ENCODE measurements at regions not wholly inside any gene's neighbourhood (a gene's known extent, or its start where the extent isn't known, plus 50 kb on each side); places are given as distances from the start of the nearest gene placed in this dataset.

DNA sequence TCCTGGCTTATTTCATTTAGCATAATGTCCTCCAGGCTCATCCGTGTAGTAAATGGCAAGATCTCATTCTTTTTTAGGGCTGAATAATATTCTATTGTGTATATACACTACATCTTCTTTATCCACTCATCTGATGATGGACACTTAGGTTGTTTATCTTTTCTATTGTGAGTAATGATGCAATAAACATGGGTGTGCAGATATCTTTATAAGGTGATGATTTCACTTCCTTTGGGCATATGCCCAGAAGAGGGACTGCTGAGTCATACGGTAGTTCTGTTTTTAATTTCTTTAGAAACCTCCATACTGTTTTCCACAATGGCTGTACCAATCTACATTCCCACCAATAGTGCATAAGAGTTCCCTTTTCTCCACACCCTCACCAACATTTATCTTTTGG, 317.6 kb upstream of the CNKSR2 start:
- no peak for DNase-seq (ENCODE audit: low read depth, low spot score)

DNA sequence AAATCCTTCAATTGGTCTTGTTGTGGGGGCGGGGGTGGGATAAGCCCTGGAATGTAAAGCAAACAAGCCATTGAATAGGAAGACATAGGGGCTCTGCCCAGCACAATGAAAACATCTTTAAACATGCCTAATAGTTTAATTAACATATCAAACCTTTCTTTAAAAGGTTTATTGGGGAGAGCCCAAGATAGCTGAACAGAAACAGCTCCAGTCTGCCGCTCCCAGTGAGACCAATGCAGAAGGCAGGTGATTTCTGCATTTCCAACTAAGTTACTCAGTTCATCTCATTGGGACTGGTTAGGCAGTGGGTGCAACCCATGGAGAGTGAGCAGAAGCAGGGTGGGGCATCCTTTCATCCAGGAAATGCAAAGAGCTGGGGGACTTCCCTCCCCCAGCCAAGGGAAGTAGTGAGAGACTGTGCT, 327.2 kb upstream of the CNKSR2 start:
- no peak for DNase-seq (ENCODE audit: low read depth, low spot score)

DNA sequence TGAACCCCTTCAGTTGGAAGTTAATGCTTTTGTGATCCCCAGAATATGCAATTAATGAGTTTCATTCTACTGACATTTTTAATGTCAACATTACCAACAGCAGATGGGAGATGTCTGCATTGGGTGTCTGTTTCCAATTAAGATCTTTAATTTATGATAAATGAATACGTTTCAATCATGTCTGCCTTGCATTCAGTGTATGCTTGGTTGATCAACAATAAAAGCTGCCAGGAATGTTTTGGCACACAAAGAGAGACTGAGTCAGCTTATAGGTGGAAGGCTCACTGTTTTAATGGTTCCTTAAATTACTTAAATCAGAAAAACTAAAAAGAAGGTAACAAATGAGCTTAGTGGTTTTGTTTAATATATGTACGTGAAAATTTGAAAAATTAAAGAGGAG, 359.9 kb upstream of the CNKSR2 start:
- DNase-seq (ENCODE audit: low read depth, low spot score) = no peak

DNA sequence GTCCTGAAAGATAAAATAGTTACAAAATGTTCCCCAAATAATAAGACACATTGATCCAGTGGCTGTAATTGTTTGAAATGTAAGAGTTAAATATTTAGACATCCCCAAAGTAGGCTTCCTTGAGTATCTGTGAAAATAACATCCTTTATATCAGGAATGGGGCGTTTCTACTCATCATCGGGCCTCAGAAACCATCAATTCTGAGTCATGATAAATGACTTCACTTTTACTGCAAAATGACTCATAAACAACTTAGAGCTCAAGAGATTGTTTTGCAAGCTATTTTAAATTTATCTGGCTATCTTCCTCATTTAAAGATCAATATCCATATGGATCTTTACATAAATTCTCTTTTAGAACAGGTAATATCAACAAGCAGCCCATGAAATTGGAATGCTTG, 369.4 kb upstream of the CNKSR2 start:
- no peak for DNase-seq (ENCODE audit: low read depth, low spot score)

DNA sequence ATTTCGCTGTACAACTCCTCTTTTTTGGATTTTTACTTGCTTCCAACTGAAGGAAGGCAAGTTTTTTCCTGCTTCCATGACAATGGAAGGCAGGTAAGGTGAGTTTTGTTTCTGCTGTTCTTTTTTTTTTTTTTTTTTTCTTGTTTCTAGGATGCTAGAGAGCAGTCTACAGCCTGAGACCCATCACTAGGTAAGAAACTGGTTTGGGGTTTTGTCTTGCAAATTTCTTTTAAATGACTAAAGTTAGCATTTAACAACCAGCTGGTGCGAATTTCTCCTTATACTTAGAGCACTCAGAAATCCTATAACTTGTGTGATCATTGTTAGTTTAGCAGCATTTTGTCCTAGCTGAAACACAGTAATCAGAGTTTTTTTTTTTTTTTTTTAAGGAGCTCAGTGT, 378.4 kb upstream of the CNKSR2 start:
- no peak for DNase-seq (ENCODE audit: low read depth, low spot score)

DNA sequence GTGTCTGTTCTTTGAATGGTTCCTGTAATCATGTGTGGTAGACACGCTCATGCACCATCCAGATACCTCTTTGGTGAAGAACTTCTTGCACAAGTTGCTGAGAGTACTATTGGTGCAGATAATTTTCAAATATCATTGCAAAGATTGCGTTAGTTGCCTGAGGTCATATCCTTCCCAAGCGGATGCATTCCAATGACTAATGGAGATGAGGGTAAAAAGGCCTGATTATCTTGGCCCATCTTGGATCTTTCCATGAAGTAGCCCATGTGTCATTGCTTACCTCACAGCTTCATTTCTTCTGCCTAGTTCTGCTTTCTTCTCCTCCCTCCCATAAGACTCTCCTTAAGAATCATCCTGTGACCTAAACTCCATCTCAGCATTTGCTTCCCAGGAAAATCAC, 384.9 kb upstream of the CNKSR2 start:
- DNase-seq (ENCODE audit: low read depth, low spot score) = no peak

DNA sequence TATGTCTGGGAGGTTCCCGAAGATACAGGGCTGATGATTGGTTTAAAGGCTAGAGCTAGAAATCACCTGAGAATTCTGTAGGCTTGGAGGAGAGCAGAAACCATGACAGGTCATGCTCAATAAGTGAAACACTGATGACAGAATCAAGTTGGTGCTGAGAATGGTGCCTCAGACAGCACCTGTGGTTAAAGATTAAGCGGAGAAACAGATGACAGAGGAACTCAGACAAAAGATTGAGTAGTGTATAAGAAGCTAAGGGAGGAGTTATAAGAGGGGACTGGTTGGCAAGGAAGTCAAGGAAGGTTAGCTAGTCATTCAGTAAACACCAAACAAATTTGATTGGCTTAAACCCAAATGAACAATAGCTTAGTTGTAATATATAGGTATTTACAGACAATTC, 385.4 kb upstream of the CNKSR2 start:
- no peak for DNase-seq (ENCODE audit: low read depth, low spot score)

DNA sequence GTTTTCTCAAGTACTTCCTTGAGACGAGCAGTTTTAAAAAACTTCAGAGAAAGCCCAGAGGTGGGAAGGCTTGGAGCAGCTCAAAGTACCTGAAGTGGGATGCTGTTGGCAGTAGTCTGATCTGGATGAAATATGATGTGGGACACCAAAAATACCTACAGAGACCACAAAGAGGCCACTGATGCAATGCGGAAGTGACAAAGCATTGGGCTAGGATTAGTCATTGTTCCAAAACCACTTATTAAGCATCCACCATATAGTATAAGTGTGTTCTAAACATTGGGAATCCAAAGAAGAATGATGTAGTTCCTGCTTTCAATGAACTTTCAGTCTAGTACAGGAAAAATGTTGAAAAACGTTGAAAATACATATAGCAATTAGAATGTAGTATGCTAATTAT, 386.1 kb upstream of the CNKSR2 start:
- DNase-seq (ENCODE audit: low read depth, low spot score) = no peak

DNA sequence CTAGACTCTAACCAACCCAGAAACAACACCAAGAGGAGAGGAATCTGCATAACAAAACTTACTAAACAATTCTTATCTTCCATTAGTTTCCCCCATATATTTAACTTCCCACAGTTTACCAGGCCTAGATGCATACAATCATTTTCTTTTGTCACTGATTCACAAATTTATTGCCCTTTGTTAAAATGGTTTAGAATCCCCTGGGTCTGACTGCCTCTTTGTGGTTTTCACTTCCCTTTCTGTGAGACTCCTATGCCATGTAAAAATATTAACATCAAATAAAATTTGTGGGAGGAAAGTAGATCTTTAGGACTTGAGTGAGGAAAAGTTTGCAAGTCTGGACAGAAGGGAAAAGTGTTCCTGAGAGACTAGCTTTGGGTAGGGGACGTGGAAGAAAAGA, 393.8 kb upstream of the CNKSR2 start:
- DNase-seq (ENCODE audit: low read depth, low spot score) = no peak

DNA sequence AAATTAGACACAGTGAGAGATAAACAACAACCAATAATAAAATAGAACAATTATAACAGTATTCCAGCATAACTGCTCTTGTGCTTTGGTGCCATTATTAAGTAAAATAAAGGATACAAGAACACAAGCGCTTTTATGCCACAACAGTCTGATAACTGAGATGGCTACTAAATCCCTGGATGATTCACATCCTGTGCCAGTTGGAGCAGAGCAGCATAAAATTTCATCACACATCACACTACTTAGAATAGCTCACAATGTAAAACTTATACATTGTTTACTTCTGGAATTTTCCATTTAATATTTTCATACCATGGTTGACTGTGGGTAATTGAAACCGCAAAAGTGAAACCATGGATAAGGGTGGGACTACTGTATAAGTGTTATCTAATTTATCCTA, 399.9 kb upstream of the CNKSR2 start:
- no peak for DNase-seq (ENCODE audit: low read depth, low spot score)

DNA sequence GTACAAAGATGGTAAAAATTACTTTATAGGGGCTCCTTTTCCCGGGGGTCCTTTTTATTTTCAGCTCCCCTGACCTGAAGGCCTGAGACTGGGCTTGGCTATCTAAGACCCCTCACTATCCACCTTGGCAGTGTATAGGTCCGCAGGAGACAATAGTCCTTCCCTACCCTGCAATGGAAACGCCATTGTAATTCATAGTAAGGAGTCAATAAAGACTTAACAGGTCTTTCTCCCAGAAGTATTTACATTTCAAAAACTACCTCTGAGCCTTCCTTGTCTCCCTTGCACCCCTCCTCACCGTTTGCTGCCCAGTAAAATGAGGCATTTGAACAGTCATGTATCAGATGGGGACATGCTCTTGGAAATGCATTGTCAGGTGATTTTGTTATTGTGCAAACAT, 401.2 kb upstream of the CNKSR2 start:
- no peak for DNase-seq (ENCODE audit: low read depth, low spot score)

DNA sequence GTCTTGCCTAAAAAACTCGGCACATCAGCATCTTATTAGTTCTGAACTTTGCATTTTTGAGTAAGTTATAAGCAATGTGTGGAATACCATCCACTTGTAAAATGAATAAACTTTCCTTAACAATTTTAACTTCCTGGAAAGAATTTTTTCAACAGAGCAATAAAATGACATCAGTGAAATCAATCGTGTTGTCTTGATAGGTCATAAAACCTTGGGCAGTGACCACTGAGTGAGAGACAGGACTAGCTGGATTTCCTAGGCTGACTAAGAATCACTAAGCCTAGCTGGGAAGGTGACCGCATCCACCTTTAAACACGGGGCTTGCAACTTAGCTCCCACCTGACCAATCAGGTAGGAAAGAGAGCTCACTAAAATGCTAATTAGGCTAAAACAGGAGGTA, 403.0 kb upstream of the CNKSR2 start:
- no peak for DNase-seq (ENCODE audit: low read depth, low spot score)

DNA sequence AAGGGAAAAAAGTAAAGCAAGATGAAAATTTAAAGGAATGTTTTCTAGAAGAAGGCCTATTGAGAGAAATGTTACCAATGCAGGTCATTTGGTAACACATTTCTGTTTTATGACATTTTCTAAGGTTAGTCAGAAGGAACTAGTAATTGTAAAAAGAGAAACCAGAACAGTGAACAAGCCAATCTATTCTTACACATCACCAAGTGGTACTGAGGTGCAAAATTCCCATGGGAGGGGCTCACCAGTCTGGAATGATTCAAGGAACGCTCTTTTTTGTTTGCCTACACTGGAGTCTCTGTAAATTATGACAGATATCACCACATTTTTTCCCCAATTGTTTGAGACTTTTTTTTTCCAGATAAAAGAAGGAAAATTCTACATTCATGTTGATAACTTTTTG, 404.7 kb upstream of the CNKSR2 start:
- no peak for DNase-seq (ENCODE audit: low read depth, low spot score)

DNA sequence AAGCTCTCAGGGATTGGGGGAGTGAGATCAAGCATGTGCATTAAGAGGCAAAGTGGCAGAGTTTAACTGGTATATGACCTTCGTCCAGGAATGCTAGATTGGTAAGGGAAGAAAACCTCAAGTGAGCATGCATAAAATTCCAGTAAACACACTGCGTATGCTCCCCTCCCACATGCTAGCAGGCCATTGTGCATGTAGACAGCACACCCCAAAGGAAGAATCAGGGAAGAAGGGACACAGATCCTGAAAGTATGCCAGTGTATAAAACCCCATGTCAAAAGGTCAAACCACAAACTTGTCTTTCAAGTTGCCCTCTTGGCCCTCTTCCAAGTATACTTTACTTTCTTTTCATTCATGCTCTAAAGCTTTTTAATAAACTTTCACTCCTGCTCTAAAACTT, 405.2 kb upstream of the CNKSR2 start:
- DNase-seq (ENCODE audit: low read depth, low spot score) = no peak

DNA sequence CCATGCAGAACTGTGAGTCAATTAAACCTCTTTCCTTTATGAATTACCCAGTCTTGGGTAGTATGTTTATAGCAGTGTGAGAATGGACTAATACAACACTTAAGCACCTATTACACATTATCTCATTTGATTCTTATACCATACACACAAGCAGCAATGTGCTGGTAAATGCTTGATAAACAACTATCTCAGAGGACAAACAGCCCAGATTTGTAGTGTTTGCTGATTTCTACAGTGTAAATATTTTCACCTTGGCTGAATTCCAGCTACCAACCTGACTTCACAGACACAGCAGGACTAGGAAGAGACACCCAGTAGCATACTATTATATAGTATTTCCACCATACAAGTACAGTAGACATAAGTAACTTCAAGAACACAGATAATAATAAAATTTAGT, 406.5 kb upstream of the CNKSR2 start:
- DNase-seq (ENCODE audit: low read depth, low spot score) = no peak

DNA sequence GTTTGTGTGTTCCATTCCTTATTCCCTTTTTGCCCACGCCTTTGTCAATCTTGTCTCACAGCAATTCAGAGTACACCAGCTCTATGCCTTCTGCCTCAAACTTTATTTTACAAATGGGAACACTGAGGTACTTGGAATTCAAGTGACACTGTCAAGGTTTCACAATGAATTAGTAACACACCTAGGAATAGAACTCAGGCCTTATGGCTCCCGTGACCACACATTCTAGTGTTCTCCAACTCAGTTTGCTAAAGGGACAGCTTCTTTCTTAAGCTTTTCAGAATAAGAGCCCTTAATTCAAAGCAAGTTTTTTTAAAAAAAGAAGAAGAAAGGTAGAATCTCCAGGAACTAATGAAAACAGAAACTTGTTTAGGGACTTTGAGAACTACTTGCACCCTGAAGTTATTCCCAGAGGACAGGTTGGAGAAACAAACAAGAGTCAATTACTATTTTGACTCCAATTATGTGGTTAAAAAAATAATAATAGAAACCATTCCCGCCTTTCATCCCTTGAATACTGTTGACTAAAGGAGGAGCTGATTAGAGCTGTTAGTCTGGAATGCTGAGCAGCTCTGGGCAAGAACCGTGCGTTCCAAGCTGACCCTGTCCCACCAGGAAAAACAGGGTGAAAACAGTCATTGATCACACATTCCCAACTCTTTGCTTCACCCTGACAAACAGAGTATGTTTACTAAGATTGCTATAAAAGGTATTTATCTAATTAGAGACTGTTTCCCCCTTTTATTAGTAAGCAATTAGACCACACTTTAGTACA, 408.8 kb upstream of the CNKSR2 start:
- no peak for DNase-seq (ENCODE audit: low read depth, low spot score)

DNA sequence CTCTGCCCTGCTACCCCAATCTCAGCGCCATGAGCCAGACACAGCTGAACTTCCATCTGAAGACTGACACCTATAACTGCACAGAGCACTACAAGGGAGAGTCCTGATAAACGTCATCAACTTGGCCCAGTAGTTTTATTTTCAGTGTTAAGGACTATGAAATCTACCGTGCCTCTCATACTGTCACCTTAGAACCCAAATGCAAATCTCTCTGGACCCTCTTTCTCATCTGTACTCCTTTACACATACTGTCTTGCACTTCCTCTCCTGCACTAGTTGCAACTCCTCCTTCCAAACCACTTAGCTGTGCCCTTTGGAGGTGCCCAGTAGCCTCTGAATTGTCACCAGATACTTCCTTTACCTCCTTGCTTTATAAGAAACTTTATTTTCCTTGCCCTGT, 420.2 kb upstream of the CNKSR2 start:
- DNase-seq (ENCODE audit: low read depth, low spot score) = no peak

DNA sequence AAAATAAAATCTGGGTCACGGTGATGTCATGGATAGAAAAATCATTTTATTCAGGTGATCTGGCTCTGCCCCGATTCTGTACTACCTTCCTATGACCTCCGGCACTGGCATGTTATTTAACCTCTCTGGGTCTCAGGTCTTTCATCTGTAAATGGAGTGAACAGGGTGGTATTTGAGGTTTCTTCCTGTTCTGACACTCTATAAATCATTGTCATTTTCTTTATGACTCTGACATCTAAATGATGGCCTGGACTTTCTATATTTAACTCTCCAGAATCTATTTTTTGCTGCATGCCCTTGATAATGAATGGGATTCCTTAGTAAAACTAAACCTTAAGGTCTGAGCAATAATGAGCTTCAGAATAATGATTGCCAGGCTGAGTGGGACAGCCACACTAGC, 422.0 kb upstream of the CNKSR2 start:
- DNase-seq (ENCODE audit: low read depth, low spot score) = no peak

DNA sequence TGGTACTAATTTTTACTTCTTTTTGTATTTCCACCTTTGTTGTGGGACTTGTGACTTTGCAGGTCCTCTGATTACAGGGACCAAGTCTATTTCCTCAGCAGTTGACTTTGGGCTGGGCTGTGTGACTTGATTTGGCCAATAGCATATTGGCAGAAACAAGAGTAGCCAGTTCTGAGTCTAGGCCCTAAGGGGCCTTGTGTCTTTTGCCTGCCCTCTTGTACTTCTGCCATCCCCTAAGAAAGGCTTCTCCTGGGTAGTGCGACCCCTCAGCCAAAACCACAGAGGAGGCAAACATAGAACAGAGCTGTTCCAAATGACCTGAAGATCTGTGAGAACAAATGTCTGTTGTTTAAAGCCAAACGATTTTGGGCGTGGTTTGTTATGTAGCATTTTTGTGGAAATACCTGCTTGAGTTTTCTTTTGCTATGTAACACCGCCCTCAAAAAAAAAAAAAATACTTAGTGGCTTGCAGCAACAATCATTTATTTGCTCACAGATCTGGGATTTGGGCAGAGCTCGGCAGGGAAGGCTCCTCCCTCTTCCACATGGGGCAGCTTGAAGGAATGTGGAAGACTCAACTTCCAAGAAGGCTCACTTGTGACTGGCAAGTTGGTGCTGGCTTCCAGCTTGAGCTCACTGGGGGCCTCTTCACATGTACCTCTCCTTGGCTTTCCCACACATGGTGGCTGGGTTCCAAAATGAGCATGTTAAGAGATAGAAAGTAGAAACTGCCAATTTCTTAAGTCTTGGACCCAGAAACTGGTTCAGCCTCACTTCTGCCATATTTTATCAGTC, 423.0 kb upstream of the CNKSR2 start:
- DNase-seq (ENCODE audit: low read depth, low spot score) = no peak

DNA sequence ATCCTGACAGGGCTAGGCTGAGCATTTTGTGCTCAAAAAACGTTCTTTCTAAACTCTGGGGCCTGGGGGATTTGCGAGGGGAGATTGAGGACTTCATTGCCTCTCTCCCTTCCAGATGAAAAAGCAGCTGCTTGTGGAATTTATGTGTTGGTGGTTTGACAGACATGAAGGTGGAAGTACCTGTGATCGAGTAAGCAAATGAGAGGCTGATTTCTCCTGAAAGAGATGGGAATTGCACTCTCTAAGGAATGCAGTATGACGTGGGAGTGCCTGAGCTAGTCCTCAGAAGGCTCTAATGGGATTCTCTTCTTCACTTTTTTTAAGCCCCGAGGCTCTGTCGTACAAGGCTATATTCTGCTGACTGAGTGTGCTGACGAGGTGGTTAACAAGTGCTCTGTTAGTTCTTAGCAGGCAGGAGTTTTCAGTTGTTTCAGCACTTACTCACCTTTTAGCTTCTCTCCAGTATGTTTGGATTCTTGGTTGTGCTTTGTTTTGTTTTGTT, 426.8 kb upstream of the CNKSR2 start:
- no peak for DNase-seq (ENCODE audit: low read depth, low spot score)

DNA sequence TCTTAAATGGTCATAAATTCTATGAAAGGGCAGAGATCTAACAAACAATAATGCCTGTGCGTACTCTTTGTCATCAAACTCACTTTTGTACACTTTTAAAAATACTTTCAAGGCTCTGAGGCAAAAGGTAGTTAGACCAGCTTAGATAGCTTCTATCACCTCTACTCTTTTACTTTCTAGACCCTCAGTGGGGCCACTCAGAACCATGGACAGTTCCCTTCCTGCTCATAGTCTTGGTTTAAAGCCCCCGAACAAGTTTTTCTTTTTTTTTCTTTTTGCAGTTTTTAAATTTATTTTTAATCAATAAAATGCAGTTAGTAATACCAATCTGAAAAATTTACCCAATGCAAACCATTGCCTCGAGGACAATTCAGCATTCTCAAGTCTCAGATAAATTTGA, 460.5 kb upstream of the CNKSR2 start:
- DNase-seq (ENCODE audit: low read depth, low spot score) = no peak

DNA sequence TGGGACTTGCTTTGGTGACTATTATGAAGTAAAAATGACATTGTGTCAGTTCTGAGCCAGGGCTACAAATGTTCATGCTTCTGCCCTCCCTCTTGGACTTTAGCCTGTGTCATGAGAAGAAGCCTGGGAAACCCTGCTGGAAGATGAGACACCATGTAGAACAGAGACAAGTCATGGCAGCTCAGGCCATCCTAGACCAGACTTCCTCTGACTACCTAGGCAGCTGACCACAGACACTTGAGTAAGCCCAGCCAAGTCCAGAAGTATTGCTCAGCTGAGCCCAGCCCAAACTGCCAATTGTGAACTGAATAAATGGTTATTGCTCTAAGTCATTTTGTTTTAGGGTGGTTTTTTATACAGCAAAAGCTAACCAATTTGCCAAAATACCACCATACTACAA, 467.6 kb upstream of the CNKSR2 start:
- no peak for DNase-seq (ENCODE audit: low read depth, low spot score)

DNA sequence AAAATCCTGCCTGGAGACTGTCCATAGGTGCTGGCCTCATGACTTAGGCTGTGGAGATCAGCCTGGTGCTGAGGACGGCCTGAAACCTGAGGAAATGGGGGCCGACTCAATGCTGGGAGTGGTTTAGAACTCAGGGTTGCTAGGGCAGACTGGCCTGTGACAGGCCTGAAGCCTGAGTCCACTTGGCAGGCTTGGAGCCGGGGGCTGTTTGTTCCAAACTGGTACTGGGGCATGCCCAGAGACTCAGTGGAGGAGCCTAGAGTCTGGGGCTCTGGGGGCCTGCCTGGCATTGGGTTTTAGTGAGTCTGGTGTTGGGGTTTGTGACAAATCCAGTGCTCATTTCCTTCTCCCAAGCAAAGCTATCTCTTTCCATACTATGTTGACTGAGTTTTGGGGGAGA, 489.7 kb upstream of the CNKSR2 start:
- DNase-seq (ENCODE audit: low read depth, low spot score) = no peak
